Keratinocyte (primary cell): ENCODE measurements at regions not wholly inside any gene's neighbourhood (a gene's known extent, or its start where the extent isn't known, plus 50 kb on each side); places are given as distances from the start of the nearest gene placed in this dataset.

Experiments
- DNase-seq: peaks from one replicate; pipeline ENCODE4 v3.0.0-alpha.2; 2011; ENCODE audit warnings: low read depth, missing footprints, low spot score
- FAIRE-seq: peaks from 2 replicates; lab custom pipeline; 2011; peaks lifted over from hg19 to GRCh38; lab: Jason Lieb, UNC
- H2AFZ ChIP-seq: 2 replicates; pipeline ENCODE4 v1.6.0; 2012; ENCODE audit warnings: low read length, control low read depth, inconsistent platforms; ENCODE audit not compliant: control insufficient read depth
- H3K27ac ChIP-seq: 2 replicates; pipeline ENCODE4 v1.5.1; 2011; ENCODE audit warnings: low read length; ENCODE audit not compliant: control insufficient read depth, insufficient read depth
- H3K27me3 ChIP-seq: 3 replicates; pipeline ENCODE4 v1.6.0; 2011; ENCODE audit warnings: low read length; ENCODE audit not compliant: control insufficient read depth, insufficient read depth; ENCODE audit errors: extremely low read depth
- H3K36me3 ChIP-seq, 2 experiments: 2 replicates in 1 of 2; 3 replicates in 1 of 2; pipeline ENCODE4 v1.5.1; 2011; ENCODE audit warnings: low read length in 2 of 2, mild to moderate bottlenecking in 1 of 2; ENCODE audit not compliant: control insufficient read depth in 2 of 2, insufficient read depth in 2 of 2; ENCODE audit errors: extremely low read depth in 1 of 2
- H3K4me1 ChIP-seq: 3 replicates; pipeline ENCODE4 v1.5.1; 2011; ENCODE audit warnings: low read length; ENCODE audit not compliant: control insufficient read depth, insufficient read depth; ENCODE audit errors: extremely low read depth
- H3K4me2 ChIP-seq: 3 replicates; pipeline ENCODE4 v1.6.0; 2011; ENCODE audit warnings: low read depth, low read length; ENCODE audit not compliant: control insufficient read depth, insufficient read depth; ENCODE audit errors: extremely low read depth
- H3K4me3 ChIP-seq, 3 experiments: fragments of 200-600 bp in 1 of 3; sonication (generic) in 1 of 3; 2 replicates in 2 of 3; 3 replicates in 1 of 3; pipeline ENCODE4 v1.5.1; 2011 to 2016; ENCODE audit warnings: low read length in 3 of 3, mild to moderate bottlenecking in 3 of 3, control low read depth in 2 of 3, inconsistent platforms in 1 of 3, low read depth in 1 of 3, mixed read lengths in 1 of 3, mixed run types in 1 of 3, moderate library complexity in 1 of 3; ENCODE audit not compliant: control insufficient read depth in 2 of 3, insufficient read depth in 2 of 3; ENCODE audit errors: extremely low read depth in 1 of 3
- H3K79me2 ChIP-seq: 2 replicates; pipeline ENCODE4 v1.6.0; 2012; ENCODE audit warnings: low read length; ENCODE audit not compliant: control insufficient read depth, insufficient read depth
- H3K9ac ChIP-seq: 3 replicates; pipeline ENCODE4 v1.6.0; 2011; ENCODE audit warnings: low read length; ENCODE audit not compliant: control insufficient read depth, insufficient read depth; ENCODE audit errors: extremely low read depth
- H3K9me1 ChIP-seq: 3 replicates; pipeline ENCODE4 v1.6.0; 2011; ENCODE audit warnings: low read length; ENCODE audit not compliant: control insufficient read depth, insufficient read depth; ENCODE audit errors: extremely low read depth
- H3K9me3 ChIP-seq: 2 replicates; pipeline ENCODE4 v1.5.1; 2012; ENCODE audit warnings: low read depth, low read length; ENCODE audit not compliant: control insufficient read depth
- H4K20me1 ChIP-seq: 3 replicates; pipeline ENCODE4 v1.6.0; 2011; ENCODE audit warnings: low read length; ENCODE audit not compliant: control insufficient read depth, insufficient read depth; ENCODE audit errors: extremely low read depth
- CTCF ChIP-seq, 3 experiments: IDR thresholded peaks in 1 of 3; conservative IDR thresholded peaks in 1 of 3; optimal IDR thresholded peaks in 1 of 3; 2 replicates in 2 of 3; 3 replicates in 1 of 3; pipeline versions ENCODE3 to v1.5.1; 2011; ENCODE audit warnings: low read length in 3 of 3, mild to moderate bottlenecking in 3 of 3, moderate library complexity in 2 of 3, control low read depth in 1 of 3, inconsistent platforms in 1 of 3; ENCODE audit not compliant: insufficient read depth in 2 of 3; ENCODE audit errors: extremely low read depth in 1 of 3
- EZH2 ChIP-seq: IDR thresholded peaks from one replicate; pipeline ENCODE4 v1.6.1; 2012; ENCODE audit warnings: inconsistent platforms, mild to moderate bottlenecking, low read length, moderate library complexity
- dilution Hi-C: fragments of 300-500 bp; cut with MboI; formaldehyde crosslinking; loops from one replicate; pipeline ENCODE4 v1.7.0; 2020; ENCODE audit warnings: low sequenced_read_pairs; ENCODE audit not compliant: extremely low pct_ligation_motif_present

GRCh38 chr3:182284793-182285192 is 508.5 kb upstream of the ATP11B start:
- Histone ChIP-seq H3K9me1 (no peaks in the 10 kb centered on the region), H3K27ac (no peak overlapping the region), H3K4me3 (no peak overlapping the region), H4K20me1 (no peaks in the 10 kb centered on the region), H3K9me3 (no peaks in the 10 kb centered on the region), H3K27me3 (no peaks in the 10 kb centered on the region), H3K9ac (no peak overlapping the region), H2AFZ (no peak overlapping the region), H3K4me2 (no peak overlapping the region), H3K36me3 (no peaks in the 10 kb centered on the region), H3K4me1 (no peaks in the 10 kb centered on the region), H3K79me2 (no peaks in the 10 kb centered on the region)
- no peak for FAIRE-seq
- DNase-seq: no peak
- dilution Hi-C loops: no loop called here
- TF ChIP-seq CTCF (optimal IDR thresholded peaks at IDR 0.05 in 1 of 3, IDR thresholded peaks at IDR 0.05 in 1 of 3, conservative IDR thresholded peaks at IDR 0.05 in 1 of 3; ENCODE audit: extremely low read depth in 1 of 3, insufficient read depth in 2 of 3, low read length in 3 of 3): no peak
- no peak for TF ChIP-seq EZH2

- FAIRE-seq: no peak
- no peak for DNase-seq
Measured at GRCh38 chr3:182292591-182292990, 500.7 kb upstream of the ATP11B start.

More at GRCh38 chr3:182292591-182292990, 500.7 kb upstream of the ATP11B start:
- Histone ChIP-seq H3K9me3 (no peaks in the 10 kb centered on the region), H3K36me3 (no peaks in the 10 kb centered on the region), H3K4me1 (peaks cover 3% of the 10 kb centered on the region), H2AFZ (no peak overlapping the region), H3K4me3 (no peak overlapping the region), H3K79me2 (no peaks in the 10 kb centered on the region), H3K27me3 (no peaks in the 10 kb centered on the region), H4K20me1 (no peaks in the 10 kb centered on the region), H3K9me1 (no peaks in the 10 kb centered on the region), H3K4me2 (no peak overlapping the region), H3K9ac (no peak overlapping the region), H3K27ac (no peak overlapping the region)
- dilution Hi-C loops: no loop called here
- no peak for TF ChIP-seq CTCF (optimal IDR thresholded peaks at IDR 0.05 in 1 of 3, IDR thresholded peaks at IDR 0.05 in 1 of 3, conservative IDR thresholded peaks at IDR 0.05 in 1 of 3; ENCODE audit: extremely low read depth in 1 of 3, insufficient read depth in 2 of 3, low read length in 3 of 3)
- no peak for TF ChIP-seq EZH2
